Forelimb muscle (tissue), 1 donor: ENCODE measurements at regions not wholly inside any gene's neighbourhood (a gene's known extent, or its start where the extent isn't known, plus 50 kb on each side); places are given as distances from the start of the nearest gene placed in this dataset.
"Not testable (repeated sequence)": the region's sequence is repeated elsewhere in the genome, so short reads cannot be mapped to it uniquely, and the experiment has no call there.

Source experiments
- DNase-seq: peaks from one replicate; pipeline ENCODE4 v3.0.0-alpha.2; 2013; ENCODE audit warnings: low read depth

DNA sequence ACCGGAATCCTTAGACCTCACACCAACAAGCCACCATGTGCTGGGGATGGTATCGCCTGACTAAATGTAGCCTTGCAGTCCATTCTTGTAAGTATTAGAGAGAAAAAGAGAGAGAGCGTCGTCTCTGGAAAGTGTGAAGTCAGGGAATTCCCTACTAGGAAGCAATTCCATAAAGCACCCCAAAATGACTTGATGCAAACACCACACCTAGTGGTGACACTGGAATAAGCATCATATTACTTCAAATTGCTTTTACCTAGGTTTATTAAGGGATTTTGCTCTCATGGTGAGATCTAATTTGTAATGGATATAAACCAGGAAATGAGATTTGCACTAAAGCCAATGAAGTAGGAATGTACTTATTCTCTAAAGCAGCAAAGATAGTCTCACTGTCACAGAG, 111.4 kb upstream of the METTL9 start:
- not testable (repeated sequence) for DNase-seq

- DNase-seq, result not testable (repeated sequence)
These were observed 100.3 kb upstream of the METTL9 start for GRCh38 chr16:21499046-21499445.

- DNase-seq, result not testable (repeated sequence)
These were observed 98.0 kb upstream of the METTL9 start for GRCh38 chr16:21501223-21501868.

DNA sequence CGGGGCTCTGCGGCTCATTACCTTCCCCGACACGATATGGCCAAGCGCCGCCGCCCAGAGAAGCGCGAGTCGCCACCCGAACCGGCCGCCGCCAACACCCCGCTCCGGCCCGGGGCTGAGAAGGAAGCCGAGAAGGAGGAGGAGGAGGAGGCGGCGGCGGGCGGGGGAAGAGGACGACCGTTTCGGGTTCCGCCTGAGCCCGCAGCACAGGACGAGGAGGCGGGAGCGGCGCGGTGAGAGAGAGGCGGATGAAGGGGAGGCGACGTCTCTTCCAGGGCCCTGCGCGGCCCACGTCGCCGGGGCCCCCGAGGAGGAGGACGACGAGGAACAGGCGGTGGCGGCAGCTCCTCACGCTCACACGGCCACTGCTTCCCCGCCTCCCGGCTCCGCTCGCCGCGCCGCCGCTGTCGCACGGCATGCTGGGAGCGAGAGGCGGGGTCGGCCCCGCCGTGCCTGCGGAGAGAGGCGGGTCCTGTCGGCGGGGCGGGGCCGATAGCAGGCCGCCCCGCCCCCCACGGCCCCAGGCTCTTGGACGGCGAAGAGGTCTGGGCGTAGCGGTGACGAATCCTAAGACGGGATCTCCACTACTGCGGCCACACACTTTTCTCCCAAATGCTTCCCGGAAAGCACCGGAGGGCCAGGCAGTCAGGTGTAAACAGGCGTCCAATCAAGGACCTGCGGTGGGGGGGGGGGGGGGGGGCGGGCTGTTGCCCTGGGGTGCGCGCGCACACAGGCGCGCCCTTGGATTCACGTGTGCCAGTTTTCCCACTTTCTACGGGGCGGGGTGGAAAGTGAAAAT, 97.3 kb upstream of the METTL9 start:
- DNase-seq, result peak; percentile 75

- not testable (repeated sequence) for DNase-seq
These were observed 95.8 kb upstream of the METTL9 start for GRCh38 chr16:21503574-21503920.

DNA sequence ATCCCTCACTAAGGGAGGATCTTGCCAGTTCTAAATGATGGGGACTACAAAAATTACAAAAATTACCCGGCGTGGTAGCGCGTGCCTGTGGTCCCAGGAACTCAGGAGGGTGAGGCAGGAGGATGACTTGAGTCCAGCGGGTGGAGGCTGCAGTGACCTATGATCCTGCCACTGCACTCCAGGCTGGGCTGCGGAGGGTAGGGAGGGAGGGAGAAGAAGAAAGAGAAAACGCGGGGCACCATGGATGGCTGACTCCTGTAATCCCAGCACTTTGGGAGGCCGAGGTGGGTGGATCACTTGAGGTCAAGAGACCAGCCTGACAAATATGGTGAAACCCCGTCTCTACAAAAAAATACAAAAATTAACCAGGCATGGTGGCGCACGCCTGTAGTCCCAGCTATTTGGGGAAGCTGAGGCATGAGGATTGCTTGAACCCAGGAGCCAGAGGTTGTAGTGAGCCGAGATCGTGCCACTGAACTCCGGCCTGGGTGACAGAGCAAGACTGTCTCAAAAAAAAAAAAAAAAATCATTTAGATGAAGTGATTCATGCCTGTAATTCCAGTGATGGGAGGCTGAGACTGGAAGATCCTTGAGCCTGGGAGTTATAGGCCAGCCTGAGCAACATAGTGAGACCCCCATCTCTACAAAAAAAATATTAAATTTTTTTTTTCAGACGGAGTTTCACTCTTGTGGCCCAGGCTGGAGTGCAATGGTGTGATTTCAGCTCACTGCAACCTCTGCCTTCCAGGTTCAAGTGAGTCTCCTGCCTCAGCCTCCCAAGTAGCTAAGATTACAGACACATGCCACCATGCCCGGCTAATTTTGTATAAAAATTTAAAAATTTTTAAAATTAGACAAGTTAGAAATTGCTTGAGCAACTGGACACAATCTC, 95.2 kb upstream of the METTL9 start:
- not testable (repeated sequence) for DNase-seq

DNA sequence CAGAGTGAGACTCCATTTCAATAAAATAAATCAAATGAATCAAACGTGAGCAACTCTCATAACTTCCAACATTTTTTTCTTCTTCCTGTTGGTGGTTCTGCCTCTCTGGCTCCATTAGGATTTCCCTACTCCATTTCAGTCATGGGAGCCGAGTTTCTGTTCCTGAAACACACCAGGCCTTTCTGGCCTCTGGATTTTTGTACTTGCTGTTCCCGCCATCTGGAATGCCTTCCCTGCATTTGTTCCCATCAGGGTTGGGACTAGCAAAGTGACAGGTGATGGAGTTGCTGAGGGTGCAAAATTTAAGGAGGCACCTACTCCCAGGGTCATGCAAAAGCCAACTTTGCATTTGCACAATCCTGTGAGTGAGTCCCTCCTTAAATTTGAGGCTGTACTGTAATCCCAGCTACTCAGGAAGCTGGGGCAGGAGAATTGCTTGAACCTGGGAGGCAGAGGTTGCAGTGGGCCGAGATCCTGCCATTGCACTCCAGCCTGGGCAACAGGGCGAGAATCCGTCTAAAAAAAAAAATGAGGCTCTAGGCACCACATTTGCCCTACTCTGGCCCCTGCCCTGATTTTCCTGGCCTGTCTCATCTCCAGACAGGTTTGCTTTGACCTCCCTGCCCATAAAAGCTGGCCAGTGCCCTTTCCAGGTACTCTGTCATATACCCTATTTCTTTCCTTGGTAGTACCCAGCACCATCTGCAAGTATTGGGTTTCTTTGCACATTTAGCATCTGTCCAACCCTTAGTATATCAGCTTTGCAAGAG, 93.4 kb upstream of the METTL9 start:
- not testable (repeated sequence) for DNase-seq

GRCh38 chr16:21506857-21507456, 92.4 kb upstream of the METTL9 start:
- DNase-seq, result not testable (repeated sequence)

GRCh38 chr16:21507631-21508305, 91.6 kb upstream of the METTL9 start:
- DNase-seq, result not testable (repeated sequence)

- not testable (repeated sequence) for DNase-seq
These were observed 90.5 kb upstream of the METTL9 start for GRCh38 chr16:21508661-21509436.

- DNase-seq, result not testable (repeated sequence)
These were observed 89.8 kb upstream of the METTL9 start for GRCh38 chr16:21509437-21510086.

GRCh38 chr16:21510869-21511255, 88.5 kb upstream of the METTL9 start:
- not testable (repeated sequence) for DNase-seq

GRCh38 chr16:21511315-21512210, 87.8 kb upstream of the METTL9 start:
- DNase-seq, result not testable (repeated sequence)

GRCh38 chr16:21512280-21513192, 86.8 kb upstream of the METTL9 start:
- not testable (repeated sequence) for DNase-seq

DNA sequence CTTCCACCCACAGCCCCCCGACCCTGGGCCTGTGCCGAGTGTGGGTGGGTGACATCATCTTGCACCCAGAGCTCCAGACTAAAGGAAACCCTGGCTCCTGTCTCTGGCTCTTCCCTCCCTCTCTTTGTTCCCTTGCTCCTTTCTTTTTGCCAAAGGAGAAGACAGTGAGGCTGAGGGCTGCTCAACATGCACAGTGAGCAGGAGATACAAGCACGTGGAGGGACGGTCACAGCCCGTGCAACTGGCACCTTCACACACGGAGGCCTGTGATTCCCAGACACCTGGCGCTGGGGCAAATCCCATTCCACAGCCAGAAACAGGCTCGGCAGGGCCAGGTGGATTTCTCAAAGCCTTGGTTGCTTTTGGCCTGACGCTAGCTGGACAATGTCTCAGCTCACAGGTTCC, 86.0 kb upstream of the METTL9 start:
- DNase-seq, result not testable (repeated sequence)

DNA sequence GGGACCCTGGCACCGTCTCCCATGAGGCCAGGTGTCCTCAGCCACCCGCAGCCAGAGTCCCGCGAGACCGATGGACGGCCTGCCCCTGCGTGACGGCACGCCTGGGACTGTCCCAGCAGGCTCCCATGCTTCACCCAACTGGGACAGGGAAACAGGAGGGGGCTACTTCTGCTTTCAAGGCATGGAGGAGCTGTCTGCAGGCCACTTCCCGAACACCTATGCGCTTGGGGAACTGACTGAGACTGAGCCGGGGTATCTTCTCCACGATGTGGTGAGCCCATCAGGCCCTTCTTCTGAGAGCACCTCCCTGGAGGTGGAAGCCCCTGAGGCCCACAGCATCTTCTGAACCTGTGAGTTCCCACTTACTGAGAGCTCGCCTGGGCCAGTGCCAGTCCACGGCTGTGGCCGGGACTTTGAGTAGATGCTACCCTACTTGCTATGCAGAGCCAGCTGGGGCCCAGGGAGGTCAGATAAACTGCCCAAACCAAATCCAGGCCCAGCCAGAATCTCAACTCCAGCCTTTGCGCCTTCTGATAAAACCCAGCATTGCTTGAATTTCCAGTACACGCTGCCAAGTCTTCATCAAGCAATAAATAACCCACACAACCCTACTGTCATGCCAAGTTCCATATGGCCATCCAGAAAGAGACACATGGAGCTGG, 85.4 kb upstream of the METTL9 start:
- DNase-seq, result not testable (repeated sequence)
